ENCODE measurements at regions not wholly inside any gene's neighbourhood (a gene's known extent, or its start where the extent isn't known, plus 50 kb on each side); places are given as distances from the start of the nearest gene placed in this dataset.

GRCh38 chr6:1068068-1068467 is 243.8 kb upstream of the FOXQ1 start:
- Histone ChIP-seq H3K27me3 (replicated peaks; ENCODE audit: control insufficient read depth, insufficient read depth, low read length) (no peaks in the 10 kb centered on the region; the same call in none of the 2 replicates), H3K4me3 (replicated peaks; ENCODE audit: low read depth, low read length) (no peak overlapping the region), H3K36me3 (ENCODE audit: control insufficient read depth, insufficient read depth, low read length) (no peaks in the 10 kb centered on the region)
- DNase-seq (ENCODE audit: extremely low read depth, insufficient read length): no peak
- TF ChIP-seq CTCF (IDR thresholded peaks at IDR 0.05; ENCODE audit: insufficient read depth, low read length, poor library complexity, severe bottlenecking): no peak

GRCh38 chr6:1067346-1067745 is 244.6 kb upstream of the FOXQ1 start:
- H3K36me3 ChIP-seq (ENCODE audit: control insufficient read depth, insufficient read depth, low read length): no peaks in the 10 kb centered on the region
- H3K4me3 ChIP-seq (replicated peaks; ENCODE audit: low read depth, low read length): no peak overlapping the region
- no peak for DNase-seq (ENCODE audit: extremely low read depth, insufficient read length)
- TF ChIP-seq CTCF (IDR thresholded peaks at IDR 0.05; ENCODE audit: insufficient read depth, low read length, poor library complexity, severe bottlenecking): no peak
- no peaks in the 10 kb centered on the region; the same call in none of the 2 replicates for H3K27me3 ChIP-seq (replicated peaks; ENCODE audit: control insufficient read depth, insufficient read depth, low read length)

GRCh38 chr6:1066449-1067090 is 245.3 kb upstream of the FOXQ1 start:
- no peak for DNase-seq (ENCODE audit: extremely low read depth, insufficient read length)

GRCh38 chr6:1065986-1066385 is 245.9 kb upstream of the FOXQ1 start:
- TF ChIP-seq CTCF (IDR thresholded peaks at IDR 0.05; ENCODE audit: insufficient read depth, low read length, poor library complexity, severe bottlenecking): no peak
- Histone ChIP-seq H3K36me3 (ENCODE audit: control insufficient read depth, insufficient read depth, low read length) (no peaks in the 10 kb centered on the region), H3K4me3 (replicated peaks; ENCODE audit: low read depth, low read length) (no peak overlapping the region), H3K27me3 (replicated peaks; ENCODE audit: control insufficient read depth, insufficient read depth, low read length) (no peaks in the 10 kb centered on the region; the same call in none of the 2 replicates)
- no peak for DNase-seq (ENCODE audit: extremely low read depth, insufficient read length)

More at GRCh38 chr6:1066449-1067090, 245.3 kb upstream of the FOXQ1 start:
- Histone ChIP-seq H3K27me3 (replicated peaks; ENCODE audit: control insufficient read depth, insufficient read depth, low read length) (no peaks in the 10 kb centered on the region; the same call in none of the 2 replicates), H3K36me3 (ENCODE audit: control insufficient read depth, insufficient read depth, low read length) (no peaks in the 10 kb centered on the region), H3K4me3 (replicated peaks; ENCODE audit: low read depth, low read length) (no peak overlapping the region)
- TF ChIP-seq CTCF (IDR thresholded peaks at IDR 0.05; ENCODE audit: insufficient read depth, low read length, poor library complexity, severe bottlenecking): no peak

GRCh38 chr6:1063671-1064355 is 248.1 kb upstream of the FOXQ1 start:
- DNase-seq (ENCODE audit: extremely low read depth, insufficient read length): no peak
- TF ChIP-seq CTCF (IDR thresholded peaks at IDR 0.05; ENCODE audit: insufficient read depth, low read length, poor library complexity, severe bottlenecking): no peak
- Histone ChIP-seq H3K27me3 (replicated peaks; ENCODE audit: control insufficient read depth, insufficient read depth, low read length) (no peaks in the 10 kb centered on the region; the same call in none of the 2 replicates), H3K4me3 (replicated peaks; ENCODE audit: low read depth, low read length) (no peak overlapping the region), H3K36me3 (ENCODE audit: control insufficient read depth, insufficient read depth, low read length) (no peaks in the 10 kb centered on the region)
